LoVo (cell line): ENCODE measurements at regions not wholly inside any gene's neighbourhood (a gene's known extent, or its start where the extent isn't known, plus 50 kb on each side); places are given as distances from the start of the nearest gene placed in this dataset.

Source experiments
- DNase-seq: peaks from one replicate; pipeline ENCODE4 v3.0.0-alpha.2; 2016; ENCODE audit warnings: low spot score

GRCh38 chr1:194164755-194165154 is 978.3 kb upstream of the B3GALT2 start:
- no peak for DNase-seq

- no peak for DNase-seq
Observed at GRCh38 chr1:194161591-194161990, 975.2 kb upstream of the B3GALT2 start.

GRCh38 chr1:194159941-194160340 is 973.5 kb upstream of the B3GALT2 start:
- no peak for DNase-seq

GRCh38 chr1:194155962-194156361 is 969.5 kb upstream of the B3GALT2 start:
- no peak for DNase-seq

- DNase-seq, result no peak
Observed at GRCh38 chr1:194151056-194151455, 964.6 kb upstream of the B3GALT2 start.

- DNase-seq, result no peak
Observed at GRCh38 chr1:194150242-194150641, 963.8 kb upstream of the B3GALT2 start.

- DNase-seq, result no peak
Observed at GRCh38 chr1:194133152-194133551, 946.7 kb upstream of the B3GALT2 start.

GRCh38 chr1:194118086-194118485 is 931.7 kb upstream of the B3GALT2 start:
- DNase-seq, result no peak

GRCh38 chr1:194117582-194117981 is 931.2 kb upstream of the B3GALT2 start:
- no peak for DNase-seq

- DNase-seq, result no peak
Observed at GRCh38 chr1:194114288-194114687, 927.9 kb upstream of the B3GALT2 start.

- no peak for DNase-seq
Observed at GRCh38 chr1:194105381-194105780, 919.0 kb upstream of the B3GALT2 start.

GRCh38 chr1:194104247-194104844 is 917.9 kb upstream of the B3GALT2 start:
- no peak for DNase-seq

- no peak for DNase-seq
Observed at GRCh38 chr1:194103516-194104246, 917.3 kb upstream of the B3GALT2 start.

- DNase-seq, result no peak
Observed at GRCh38 chr1:194103101-194103500, 916.7 kb upstream of the B3GALT2 start.

GRCh38 chr1:194102607-194103006 is 916.2 kb upstream of the B3GALT2 start:
- DNase-seq, result no peak

- no peak for DNase-seq
Observed at GRCh38 chr1:194084755-194085154, 898.3 kb upstream of the B3GALT2 start.

GRCh38 chr1:194081444-194081843 is 895.0 kb upstream of the B3GALT2 start:
- DNase-seq, result no peak

GRCh38 chr1:194080826-194081225 is 894.4 kb upstream of the B3GALT2 start:
- no peak for DNase-seq

GRCh38 chr1:194078765-194079164 is 892.4 kb upstream of the B3GALT2 start:
- no peak for DNase-seq

- DNase-seq, result peak; percentile 19
Observed at GRCh38 chr1:194076646-194077045, 890.2 kb upstream of the B3GALT2 start.

GRCh38 chr1:194073833-194074232 is 887.4 kb upstream of the B3GALT2 start:
- DNase-seq, result no peak

- no peak for DNase-seq
Observed at GRCh38 chr1:194071205-194071604, 884.8 kb upstream of the B3GALT2 start.

- no peak for DNase-seq
Observed at GRCh38 chr1:194069831-194070218, 883.4 kb upstream of the B3GALT2 start.
